NCI-H82 treated with DMSO at 0.1 percent for 48 hours (cell line): ENCODE measurements at regions not wholly inside any gene's neighbourhood (a gene's known extent, or its start where the extent isn't known, plus 50 kb on each side); places are given as distances from the start of the nearest gene placed in this dataset.

Experiments used
- DNase-seq: peaks from one replicate; lab custom pipeline; 2025; ENCODE audit not compliant: unreplicated experiment; lab: John Stamatoyannopoulos, UW

DNA sequence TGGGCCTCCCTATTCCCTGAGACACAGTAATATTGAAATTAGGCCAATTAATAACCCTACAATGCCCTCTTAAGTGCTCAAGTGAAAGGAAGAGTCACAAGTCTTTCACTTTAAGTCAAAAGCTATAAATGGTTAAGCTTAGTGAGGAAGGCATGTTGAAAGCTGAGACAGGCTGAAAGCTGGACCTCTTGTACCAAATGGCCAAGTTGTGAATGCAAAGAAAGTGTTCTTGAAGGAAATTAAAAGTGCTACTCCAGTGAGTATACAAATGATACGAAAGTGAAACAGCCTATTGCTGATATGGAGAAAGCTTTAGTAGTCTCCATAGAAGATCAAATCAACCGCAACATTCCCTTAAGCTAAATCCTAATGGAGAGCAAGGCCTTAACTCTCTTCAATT is 140.8 kb downstream of the PTCSC3 start:
- no peak for DNase-seq

DNA sequence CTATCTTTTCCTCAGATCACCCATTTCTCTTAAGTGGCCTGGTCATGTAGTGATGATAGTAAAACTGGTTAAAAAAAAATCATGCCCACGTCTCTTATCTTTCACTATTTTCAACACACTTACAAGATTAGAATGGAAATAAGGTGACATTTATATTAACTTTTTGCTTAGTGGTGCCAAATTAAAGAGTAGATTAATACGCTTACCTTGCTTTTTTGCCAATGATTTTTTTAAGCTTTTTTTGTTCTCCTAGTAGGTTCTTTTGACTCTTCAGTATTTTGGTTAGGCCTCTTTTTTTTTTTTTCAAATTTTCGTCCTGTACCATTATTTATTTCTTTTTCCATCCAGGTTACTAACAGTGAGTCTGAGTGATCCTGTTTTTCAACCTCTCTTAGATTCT is 147.9 kb downstream of the PTCSC3 start:
- no peak for DNase-seq

DNA sequence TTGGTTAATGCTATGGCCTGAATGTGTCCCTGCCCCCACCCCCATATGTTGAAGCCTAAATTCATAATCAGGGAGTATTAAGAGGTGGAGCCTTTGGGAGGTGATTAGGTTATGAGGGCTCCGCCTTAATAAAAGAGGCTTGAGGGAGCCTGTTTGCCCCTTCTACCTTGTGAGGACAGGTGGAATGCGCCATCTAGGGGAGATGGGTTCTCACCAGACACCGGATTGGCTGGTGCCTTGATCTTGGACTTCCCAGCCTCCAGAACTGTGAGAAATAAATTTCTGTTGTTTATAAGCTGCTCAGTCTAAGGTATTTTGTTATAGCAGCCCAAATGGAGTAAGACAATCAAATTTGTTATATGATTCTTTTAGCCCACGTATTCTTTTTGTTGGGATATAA is 148.3 kb downstream of the PTCSC3 start:
- DNase-seq = no peak

DNA sequence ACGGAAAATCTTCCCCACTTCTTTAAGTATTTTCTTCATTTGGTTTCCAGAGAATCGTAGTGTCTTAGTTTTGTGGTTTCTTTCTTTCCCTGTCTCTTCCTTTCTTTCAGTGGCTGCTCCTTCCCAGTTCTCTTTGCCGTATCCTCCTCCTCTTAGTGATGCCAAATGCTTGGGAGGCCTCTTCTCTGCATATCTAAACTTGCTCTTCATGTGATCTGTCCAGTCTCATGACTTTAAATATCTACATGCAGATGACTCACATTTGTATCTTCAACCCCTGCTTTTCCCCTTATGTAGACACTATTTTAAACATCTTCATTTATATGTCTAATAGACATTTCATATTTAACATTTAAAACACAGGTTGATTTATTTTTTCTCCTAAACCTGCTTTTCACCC is 149.2 kb downstream of the PTCSC3 start:
- DNase-seq = no peak

DNA sequence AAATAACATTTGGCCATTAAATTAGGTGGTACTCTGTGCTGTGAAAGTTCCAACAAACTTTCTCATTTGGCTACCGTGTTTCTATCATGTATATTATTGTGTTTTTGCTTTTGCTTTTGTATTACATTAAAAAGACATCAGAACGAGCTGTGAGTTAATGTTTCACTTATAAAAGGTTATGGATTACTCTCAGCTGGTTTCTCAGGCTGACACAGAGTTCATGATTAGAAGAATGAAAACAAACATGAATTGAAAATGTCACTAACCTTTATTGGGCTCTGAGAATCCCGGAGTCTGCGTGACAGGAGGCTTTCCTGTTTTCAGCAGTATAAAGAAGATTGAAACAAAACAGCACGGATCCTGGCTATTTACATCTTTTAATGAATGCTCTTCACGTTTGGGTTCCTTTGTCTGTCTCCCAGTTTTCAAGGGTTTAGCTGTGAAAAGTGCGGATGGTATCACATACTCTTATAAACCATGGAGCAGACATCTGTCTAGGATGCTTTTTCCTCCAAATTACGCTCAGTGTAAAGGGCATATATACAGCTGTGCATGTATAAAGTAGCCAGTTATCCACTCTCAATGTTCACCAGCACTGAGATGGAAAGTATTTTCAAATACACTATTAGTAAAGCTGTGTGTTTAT is 153.6 kb downstream of the PTCSC3 start:
- DNase-seq = no peak

DNA sequence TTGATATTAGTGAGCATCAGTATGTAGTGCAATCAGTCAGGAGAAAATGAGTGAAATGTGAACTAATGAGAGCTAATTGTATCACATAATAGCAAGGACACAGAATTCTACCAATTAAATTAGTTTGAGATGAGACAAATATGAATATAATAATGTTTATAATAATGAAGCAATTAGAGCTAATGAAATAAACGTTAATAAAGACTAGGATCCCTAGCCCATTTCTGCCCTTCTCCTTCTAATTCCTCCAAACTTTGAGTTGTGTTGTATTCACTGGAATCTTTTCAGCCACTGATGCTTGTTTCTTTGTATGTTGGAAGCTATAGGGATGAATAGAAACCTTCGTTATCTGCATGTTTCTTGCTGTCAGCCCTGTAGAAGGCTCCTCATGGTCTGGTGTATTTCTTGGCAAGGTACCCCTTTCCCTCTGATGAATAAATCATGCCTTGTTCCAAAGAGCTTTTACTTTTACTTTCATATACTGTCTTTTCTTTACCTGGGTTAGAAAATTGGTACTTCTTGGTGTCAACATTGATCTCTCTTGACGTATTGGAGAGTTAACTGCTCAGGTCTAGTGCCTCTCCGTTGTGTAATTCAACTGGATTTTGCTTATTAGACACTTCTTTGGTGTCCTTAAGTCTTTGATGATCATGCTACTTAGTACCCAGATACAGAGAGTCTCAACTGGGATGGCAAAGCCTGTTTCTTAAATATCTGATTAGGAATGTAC is 154.8 kb downstream of the PTCSC3 start:
- DNase-seq = no peak

DNA sequence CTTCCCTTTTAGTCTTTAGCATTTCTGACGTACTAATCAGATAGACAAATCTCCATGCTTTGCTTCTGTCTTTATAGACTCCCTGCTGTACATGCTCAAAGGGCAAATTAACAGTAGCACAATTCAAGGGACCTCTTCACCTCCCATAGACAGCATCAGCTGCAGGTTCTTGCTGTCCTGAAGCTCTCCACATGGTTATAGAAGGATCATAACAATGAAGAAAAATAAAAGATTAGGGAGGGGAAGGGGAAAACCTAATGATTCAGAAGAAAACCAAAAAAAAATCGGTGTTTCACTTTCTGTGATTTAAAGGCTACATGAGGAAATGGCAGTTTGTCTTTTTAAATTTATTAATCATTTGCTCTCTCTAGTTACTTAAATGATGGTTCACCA is 155.5 kb downstream of the PTCSC3 start:
- DNase-seq = no peak

DNA sequence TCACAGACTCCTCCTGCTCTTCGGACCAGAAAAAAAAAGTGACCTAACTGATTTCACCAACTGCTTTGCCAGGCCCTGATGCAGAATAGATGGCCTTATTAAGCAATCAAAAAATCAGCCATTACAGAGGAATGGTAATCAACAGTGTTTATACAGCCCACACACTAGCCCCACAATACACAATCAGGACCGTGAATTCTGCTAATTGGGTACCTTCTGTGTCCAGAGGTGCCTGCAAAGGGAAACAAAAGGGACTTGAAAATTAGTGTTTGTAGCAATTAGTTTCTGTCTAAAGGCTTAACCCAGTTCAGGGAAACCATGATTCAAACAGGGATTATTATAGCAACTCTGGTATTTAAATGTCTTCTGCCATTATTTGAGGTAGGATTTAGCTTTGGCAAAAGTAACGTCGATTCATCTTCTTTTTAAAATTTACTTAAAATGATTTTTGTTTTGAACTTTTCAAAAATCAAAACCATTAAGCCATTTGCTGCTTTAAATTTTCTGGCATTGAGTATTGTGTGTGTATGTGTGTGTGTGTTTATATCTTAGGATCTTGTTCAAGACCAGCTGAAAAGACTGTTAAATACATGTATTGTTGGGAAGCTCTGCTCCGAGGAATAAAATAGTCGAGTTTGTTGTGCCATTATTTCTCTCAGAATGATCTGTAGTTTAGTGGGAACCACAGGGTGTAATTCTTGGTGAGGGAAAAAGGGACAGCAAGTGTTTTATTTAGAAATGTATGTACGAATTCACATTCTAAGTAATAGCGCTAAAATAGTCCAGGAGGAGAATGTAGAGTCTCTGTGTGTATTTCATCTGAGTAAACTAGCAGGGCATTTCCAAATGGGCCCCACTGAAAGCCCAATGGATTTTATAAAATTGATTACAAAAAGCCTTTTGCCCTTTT is 156.1 kb downstream of the PTCSC3 start:
- DNase-seq = no peak

DNA sequence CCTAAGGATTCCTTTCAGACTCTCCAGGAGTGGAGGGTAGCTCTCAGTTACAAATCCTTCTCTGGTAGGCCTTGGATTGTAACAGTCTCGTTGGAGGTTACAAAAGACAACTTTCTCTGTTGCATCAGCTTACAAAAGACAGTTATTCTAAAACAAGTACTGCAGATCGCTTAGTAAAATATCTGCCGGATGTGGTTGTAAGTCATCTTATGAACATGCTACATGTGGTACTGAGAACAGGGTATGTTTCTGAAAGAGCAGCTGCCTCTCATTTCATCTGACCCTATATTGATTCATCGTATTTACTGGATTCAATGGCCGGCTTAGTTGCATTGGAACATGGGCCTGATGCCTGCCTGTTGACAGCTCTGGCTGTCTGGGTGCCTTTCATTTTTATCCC is 157.4 kb downstream of the PTCSC3 start:
- DNase-seq = no peak

DNA sequence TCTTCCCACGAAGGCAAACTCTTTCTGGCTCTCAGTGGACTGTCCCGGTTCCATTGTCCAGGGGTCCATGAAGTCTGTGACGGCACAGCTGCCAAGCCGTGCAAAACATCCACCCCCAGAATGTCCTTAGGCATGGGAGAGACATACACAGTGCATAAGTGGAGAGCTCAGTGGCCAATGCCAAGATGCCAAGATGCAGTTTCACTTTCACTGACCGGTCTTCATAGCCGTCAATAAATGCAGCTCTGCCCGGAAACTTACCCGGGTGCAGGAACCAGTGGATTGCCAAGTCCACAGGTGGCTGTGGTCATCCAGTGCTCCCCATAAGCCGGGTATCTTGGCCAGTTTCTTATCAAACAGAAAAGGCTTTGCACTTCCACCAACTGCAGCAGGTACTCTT is 162.3 kb downstream of the PTCSC3 start:
- no peak for DNase-seq

DNA sequence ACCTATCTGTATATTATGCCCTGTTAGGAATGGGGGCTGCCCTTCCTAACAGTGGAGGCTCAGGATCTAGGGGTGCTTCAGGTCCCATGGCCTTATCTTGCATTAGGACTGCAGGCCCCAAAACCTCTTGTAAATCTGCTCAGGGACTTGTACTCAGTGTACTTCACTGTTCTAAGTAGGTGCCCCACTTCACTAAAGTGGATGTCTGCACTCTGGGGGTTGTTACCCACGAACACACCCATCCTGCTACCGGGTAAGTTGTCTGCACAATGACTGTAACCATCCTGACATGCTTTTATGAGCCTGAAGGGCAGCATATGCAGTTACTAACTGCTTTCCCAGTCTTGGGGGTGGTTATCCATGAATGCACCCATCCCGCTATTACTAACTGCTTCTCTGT is 163.0 kb downstream of the PTCSC3 start:
- no peak for DNase-seq

DNA sequence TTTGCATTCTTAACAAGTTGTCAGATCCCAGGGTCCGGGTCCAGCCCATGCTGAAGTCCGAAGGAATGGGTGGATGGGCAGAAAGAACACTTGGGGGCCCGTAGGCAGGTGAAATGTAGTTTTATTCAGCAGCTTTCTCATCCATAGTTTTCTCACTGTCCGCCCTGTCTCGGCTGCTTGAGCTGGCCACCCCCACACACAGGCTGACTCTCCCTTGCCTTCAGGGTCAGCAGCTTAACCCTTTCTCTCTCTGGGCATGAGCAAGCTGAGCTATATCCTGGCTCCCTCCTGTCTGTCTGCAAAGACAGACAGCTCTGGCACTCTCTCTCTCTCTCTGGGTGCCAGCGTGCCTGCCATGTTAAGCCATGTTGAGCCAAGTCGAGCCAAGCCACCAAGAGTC is 163.9 kb downstream of the PTCSC3 start:
- DNase-seq = no peak

DNA sequence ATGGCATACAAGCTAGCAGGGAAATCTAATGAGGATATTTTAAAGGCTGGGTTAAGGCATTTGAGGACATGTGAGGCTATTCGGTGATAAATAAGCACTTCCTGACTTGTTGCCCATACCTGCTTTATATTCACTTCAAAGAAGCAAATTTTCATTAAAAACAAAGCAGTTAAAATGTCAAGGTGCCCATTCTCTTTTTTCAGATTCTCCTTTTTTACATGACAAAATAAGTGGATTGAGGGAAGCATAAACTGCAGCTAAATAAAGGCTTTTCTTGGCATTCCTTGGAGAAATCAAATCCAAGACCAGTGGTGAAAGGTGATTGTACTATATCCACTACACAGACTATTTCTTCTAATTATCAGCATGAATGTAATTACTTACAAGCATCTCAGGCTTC is 166.9 kb downstream of the PTCSC3 start:
- no peak for DNase-seq

DNA sequence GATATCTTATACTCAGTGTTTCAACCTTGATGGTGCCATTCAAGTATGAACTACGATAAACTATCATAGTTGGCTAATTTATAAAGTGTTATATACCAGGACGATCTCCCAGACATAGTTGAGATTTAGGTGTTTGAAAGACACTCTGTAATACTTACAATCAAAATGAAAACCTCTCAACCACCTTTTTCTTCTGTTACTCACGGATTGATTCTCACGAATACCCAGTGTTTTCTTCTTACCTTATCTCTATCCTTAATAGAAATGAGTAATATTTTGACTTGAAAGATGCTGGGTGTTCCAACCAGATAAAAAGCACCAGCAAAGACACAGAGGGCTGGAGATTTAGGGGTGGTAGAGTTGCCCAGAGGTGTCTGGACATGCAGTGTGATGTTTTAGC is 169.9 kb downstream of the PTCSC3 start:
- DNase-seq = no peak

DNA sequence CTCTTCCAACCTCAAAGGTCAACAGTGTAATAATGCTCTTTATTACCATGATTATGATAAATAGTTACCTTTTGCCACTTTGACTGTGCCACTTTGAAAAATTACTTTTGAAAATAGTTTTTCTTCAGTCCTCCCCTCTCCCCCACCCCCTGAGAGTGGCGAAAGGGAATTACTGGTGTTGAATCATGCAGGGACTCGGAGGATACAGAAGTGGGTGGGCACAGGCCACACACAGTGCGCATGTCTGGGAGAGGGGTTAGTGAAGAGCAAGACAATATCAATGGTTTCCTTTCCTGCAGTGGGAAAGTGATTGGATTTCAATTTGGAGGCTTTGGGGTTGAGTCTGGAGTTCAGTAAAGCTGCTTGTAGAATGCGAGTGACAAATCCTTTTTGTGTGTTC is 170.9 kb downstream of the PTCSC3 start:
- DNase-seq = no peak

DNA sequence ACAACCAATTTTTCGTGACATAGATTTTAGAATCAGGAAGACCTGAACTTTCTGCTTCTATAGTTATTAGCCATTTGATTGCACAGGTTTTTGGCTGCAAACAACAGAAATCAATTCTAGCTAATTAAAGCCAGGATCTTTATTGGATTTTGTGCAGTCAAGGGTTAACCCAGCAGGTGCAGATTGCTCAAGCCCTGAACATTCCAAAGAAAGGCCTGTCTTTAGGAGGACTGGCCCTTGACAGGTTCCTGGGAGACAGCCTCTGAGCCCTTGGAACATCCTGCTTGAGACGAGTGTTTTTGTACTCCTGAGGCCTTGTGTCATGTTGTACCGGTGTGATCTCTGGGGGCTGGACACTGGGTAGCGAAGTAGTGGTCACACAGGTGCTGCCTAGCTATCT is 174.6 kb downstream of the PTCSC3 start:
- DNase-seq = no peak

DNA sequence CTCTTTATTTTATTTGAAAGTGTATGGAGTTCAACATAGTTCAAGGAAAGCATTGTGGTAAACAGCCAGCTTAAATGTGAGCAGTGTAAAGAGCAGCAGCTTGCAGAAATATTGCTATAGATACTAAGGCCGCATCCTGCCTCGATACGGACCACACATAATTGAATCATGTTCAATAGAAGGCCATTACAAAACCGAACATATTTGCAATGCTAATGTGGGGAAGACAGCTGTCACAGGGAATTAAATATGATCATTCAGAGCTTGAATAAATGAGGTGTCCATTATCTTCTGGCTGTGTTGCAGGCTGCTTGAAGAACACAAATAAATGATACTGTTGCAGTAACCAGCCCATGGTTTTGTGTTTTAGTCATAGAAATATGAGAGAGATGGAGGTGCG is 173.2 kb downstream of the BRMS1L start:
- DNase-seq = no peak

DNA sequence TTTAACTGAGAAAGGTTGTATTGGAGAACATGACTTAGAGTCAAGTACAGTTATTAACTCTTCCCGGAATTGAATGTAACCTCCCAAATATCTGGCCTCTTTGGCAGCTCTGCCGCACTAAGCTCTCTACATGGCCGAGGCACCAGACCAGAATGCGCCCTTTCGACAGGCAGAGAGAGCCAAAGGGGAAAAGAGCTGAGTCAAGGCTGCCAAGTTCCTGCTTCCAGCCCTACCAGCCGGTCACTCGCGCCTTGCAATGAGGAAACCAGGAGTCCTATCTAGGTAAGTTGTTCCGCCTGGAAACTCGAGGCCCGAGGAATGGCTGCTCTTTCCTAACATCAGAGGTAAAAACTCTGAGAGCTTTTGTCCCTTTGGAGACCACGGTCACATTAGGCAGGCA is 172.2 kb downstream of the BRMS1L start:
- no peak for DNase-seq

DNA sequence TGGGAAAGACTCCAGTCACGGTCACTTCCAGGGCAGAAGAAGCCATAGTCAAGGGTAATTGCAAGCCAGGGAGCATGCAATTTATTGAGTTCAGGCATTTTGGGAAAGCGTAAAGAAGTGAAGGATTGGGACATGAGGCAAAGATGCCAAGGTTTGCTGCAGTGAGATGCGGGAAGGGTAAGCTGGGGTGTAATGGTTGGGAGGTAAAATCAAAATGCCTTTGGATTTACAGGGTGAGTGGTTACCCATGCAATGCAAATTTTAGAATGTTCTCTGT is 167.5 kb downstream of the BRMS1L start:
- no peak for DNase-seq

DNA sequence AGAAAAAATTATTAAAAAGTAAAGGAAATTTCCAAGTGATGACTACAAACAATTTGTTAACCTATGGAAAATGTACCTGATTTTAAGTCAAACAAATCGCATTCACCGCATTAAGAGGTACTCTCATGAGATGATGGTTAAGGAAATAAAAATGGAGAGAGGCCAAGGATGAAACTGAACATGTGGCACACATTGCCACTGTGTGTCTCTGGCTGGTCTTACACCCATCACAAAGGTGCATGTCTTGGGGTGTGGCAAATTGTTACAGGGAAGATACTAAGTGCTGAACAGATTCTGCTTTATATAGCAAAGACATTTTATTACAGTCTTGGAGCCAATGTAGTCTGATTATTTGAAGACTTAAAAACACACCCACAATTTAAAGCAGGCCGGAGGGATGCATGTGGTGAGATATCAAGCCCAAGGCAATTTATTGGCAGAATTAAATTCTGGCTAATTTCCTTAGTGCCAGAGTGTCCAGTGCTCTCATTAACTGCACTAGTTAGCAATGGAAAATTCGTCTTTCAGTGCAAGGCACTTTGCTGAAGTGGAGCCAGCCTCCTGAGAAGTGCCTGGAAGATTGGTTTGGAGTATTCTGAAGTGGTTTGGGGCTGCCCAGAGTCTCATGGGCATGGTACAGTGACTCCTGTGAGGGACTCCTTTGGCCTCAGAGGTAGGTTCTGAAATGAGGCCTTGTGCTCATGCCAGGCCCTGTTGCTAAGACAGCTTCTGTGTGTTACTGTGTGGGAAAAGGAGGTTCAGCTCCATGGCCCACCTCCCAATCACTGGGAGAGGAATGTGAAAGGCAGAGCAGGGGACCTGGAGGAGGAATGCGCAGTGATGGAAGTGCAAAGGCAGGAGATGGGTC is 166.9 kb downstream of the BRMS1L start:
- no peak for DNase-seq

DNA sequence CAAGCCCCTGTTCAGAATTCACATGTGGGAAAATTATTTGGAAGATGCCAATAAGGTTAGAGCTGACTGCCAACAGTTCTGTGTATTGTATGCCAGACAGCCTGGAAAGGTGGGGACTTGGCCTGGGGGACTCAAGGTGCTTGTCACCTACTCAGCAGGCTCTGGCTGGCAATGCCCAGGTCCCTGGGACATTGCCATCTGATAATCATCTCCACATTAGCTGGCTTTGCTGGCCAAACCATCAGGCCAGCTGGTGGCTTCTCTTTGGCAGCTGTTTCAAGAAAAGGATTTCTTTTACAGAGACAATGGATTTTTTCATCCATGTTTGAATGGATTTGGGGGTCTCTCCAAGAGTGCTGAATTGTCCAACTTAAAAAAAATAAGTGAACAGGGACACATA is 165.2 kb downstream of the BRMS1L start:
- no peak for DNase-seq
